Heart left ventricle (tissue), 13 donors: ENCODE measurements at regions not wholly inside any gene's neighbourhood (a gene's known extent, or its start where the extent isn't known, plus 50 kb on each side); places are given as distances from the start of the nearest gene placed in this dataset.

ENCODE experiments used
- CTCF ChIP-seq, 12 donors: fragments of 200-600 bp; sonication (generic) in 4 of 12; IDR thresholded peaks; one replicate each; pipeline versions ENCODE4 v1.5.0 to v1.8.0; 2018 to 2022; ENCODE audit warnings: antibody characterized with exemption in 12 of 12, mild to moderate bottlenecking in 5 of 12
- POLR2A ChIP-seq, 2 donors: fragments of 450-650 bp; IDR thresholded peaks; one replicate each; pipeline ENCODE4 v1.6.1; 2017; ENCODE audit warnings: antibody characterized with exemption in 2 of 2, mild to moderate bottlenecking in 2 of 2, moderate library complexity in 2 of 2
- donor health status: ischemic (EF 13 %, LVEDD 7.1; RV severe dilation, severe dysfunction).
- donor health status: DM: no; HTN: yes; CAD: no.
- donor health status: DM: no; HTN: no; CAD: no.
- donor health status: ischemic (EF 25% LVEDD 6.9; RV normal size, moderate dysfunction).
- donor health status: ischemic (EF 25% LVEDD 5.7; RV mildly dilated, moderate dysfunction).
- donor health status: ischemic (EF 35%, LVEDD 5.7; RV mildly dilated, moderate dysfunction).
- donor health status: nonischemic (EF 11% LVEDD 7.7; RV severe dilation, severe dysfunction).
- donor health status: DM: yes; HTN: yes; CAD: no.
- donor health status: PGD.
- donor health status: ischemic (EF 29% LVEDD 5.4; RV normal size, mild dysfunction).
- donor health status: nonischemic (EF 23%, LVEDD 6.1; RV moderate dilation, normal function).

GRCh38 chr14:38399652-38400051 is 143.8 kb upstream of the CLEC14A start:
- TF ChIP-seq CTCF (IDR thresholded peaks at IDR 0.05), result no peak
- TF ChIP-seq POLR2A (IDR thresholded peaks at IDR 0.05), result no peak
